ENCODE measurements at regions not wholly inside any gene's neighbourhood (a gene's known extent, or its start where the extent isn't known, plus 50 kb on each side); places are given as distances from the start of the nearest gene placed in this dataset.
"Not testable (repeated sequence)": the region's sequence is repeated elsewhere in the genome, so short reads cannot be mapped to it uniquely, and the experiment has no call there.

DNA sequence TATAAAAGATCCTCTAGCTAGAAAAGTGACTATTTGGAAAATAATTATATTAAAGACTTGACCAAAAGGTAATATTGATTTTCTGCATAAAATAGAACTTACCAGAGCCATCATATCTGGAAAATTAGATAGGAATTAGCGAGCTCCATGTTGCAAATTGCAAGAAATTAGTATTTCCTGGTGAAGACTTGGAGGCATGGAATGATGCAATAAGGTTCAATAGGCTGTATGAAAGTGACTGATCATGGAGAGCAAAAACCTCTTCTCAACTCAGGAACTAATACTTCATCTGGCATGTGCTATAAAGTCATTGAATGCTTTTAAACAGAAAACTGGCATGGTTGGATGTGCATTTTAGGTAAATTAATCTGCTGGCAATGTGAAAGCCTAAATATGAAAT, 66.3 kb upstream of the UFM1 start:
- DNase-seq (no peak), ATAC-seq (no peak)

DNA sequence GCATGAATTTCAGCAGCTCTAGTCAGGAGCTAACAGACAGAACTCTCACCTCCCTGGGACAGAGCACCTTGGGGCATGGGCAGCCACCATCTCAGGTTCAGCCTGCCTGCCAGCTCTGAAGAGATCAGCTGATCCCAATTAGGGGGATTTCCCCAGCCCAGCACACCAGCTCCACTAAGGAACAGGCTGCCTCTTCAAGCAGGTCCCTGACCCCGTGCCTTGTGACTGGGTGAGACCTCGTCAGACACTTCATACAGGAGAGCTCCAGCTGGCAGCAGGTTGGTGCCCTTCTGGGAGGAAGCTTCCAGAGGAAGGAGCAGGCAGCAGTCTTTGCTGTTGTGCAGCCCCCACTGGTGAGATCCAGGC, 84.5 kb upstream of the UFM1 start:
- DNase-seq (no peak), ATAC-seq (no peak)

DNA sequence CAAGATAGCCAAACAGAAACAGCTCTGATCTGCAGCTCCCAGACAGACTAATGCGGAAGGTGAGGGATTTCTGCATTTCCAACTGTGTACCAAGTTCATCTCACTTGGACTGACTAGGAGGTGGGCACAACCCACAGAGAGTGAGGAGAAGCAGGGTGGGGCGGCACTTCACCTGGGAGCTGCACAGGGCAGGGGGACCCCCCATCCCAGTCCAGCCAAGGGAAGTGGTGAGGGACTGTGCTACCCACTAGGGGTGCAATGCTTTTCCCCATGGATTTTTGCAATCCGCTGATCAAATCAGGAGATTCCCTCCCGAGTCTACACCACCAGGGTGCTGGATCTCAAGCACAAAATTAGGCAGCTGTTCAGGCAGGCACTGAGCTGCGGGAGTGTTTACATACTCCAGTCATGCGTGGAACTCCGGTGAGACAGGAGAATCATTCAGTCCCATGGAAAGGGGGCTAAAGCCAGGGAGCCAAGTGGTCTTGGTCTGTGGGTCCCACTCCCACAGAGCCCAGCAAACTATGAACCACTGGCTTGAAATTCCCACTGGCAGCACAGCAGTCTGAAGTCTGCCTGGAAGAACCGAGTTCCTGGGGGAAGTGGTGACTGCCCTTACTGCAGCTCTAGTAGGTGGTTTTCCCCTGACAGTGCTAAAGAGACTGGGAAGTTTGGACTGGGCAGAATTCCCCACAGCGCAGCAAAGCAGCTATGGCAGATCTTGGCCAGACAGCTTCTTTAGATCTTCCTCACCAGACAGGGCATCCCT, 85.1 kb upstream of the UFM1 start:
- DNase-seq (no peak), ATAC-seq (no peak)

DNA sequence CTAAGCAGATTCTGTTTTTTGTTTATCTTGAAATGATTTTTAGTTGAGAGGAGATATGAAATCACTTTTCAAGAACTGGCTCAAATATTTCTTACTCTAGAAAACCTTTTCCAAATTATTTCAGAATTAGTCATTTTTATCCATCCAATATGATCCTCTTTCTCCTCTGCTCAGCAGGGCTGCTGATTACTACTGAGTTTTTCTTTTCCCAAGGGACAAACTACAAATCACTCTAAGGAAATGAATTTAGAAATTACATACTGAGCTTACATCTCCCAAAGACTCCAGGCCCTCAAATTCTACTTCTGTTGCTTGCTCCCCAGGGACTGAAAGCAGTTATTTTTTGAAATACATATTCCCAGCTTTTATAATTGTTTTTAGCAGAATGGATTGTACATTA, 87.4 kb upstream of the UFM1 start:
- ATAC-seq (no peak), DNase-seq (no peak)

DNA sequence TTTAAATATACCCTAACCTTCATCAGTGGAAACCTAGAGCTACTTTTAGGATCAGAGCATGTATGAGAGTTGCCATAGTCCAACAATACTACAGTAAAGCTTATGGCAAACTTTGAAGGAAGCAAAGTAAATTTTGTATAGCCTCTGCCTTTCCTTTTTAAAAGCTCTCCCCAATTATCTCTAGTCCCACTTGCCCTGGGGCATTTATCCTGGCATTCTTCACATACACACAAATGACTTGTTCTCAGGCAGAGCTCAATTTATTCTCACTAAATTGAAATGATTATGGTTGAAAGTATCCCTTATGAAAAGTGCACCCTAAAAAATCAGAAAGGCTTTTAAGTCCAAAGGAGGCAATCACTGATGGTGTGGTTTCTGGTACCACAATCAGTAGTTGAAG, 94.1 kb upstream of the UFM1 start:
- no peak for ATAC-seq
- DNase-seq = no peak

DNA sequence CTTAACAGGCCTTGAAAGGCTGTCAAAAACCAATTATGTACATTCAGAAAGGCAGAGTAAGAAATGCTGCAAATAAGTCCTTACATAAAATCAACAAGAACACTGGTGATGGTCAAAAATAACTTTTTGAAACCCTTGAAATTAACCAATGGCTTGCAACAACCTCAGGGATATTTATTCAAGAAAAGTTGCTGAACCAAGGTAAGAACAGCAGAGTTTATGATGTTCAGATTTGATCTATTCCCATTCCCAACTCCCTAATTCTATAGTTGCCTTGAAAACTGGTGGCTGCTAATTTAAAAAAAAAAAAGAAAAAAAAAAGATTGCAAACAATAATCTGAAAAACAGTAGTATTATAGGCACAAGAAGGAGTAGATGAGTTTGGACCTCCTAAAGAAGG, 109.8 kb upstream of the UFM1 start:
- DNase-seq (no peak), ATAC-seq (no peak)

DNA sequence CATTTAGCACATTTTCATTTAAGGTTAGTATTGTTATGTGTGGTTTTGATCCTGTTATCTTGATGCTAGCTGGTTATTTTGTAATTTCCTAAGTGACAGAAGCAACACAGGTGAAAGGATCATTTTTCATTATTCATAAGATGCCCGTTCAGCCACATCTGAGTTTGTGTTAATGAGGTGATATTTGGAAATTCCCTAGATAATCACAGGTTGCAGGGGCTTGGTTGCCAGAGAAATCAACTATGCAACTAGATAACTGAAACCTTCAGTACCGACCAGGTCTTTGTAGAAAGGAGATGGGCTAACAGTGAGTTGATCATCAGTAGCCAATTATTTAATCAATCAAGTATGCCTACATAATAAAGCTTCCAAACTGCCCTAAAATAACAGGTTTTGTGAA, 121.3 kb upstream of the UFM1 start:
- no peak for DNase-seq
- ATAC-seq = no peak

DNA sequence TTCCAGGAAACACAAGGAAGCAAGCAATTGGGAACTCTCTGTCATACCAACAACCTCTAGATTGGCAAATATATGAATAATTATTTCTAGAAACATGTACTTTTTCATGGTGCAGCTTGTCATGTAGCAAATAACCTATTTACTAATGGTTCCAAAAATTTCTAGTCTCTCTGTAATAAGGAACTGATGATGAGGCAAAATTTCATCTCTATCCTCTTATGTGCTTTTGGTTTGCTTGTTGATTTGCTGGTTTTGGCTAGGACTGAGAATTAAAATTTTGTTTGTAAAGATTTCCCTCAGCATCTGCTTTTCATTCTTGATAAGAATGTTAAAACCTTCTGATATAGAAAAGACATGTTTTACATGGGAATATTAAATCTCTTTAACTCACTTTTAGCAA, 123.2 kb upstream of the UFM1 start:
- ATAC-seq (no peak), DNase-seq (no peak)

DNA sequence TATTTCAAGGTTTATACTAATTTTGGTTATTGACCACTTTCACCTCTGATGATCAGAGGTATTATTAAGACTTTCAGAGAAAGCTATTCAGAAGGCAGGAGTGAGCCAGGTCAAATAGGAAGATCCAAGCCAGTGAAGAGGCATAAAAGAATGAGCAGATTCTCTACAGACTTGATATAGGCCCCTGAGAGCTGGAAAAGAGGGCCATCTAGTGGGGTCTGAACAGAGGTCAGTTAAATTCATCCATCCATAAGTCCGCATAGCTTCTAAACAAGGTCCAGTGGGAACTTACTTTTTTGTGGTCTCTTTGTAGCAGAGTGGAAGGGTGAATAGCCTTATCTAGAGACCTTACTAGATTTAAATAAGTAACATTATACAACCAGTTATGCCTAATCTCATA, 126.6 kb upstream of the UFM1 start:
- ATAC-seq = no peak

DNA sequence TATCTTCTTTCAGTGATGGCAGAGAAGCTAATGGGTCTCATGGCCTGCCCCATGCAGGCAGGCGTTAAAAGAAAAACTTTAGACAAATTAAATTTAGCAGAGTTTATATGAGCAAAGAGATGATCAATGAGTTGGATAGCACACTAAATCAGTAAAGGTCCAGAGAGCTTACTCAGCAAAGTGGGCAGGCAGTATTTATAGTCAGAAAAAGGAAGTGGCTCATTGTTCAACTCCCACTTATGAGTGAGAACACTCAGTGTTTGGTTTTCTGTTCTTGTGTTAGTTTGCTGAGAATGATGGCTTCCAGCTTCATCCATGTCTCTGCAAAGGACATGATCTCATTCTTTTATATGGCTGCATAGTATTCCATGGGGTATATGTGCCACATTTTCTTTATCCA, 128.5 kb upstream of the UFM1 start:
- not testable (repeated sequence) for ATAC-seq, DNase-seq

More for the DNA sequence above, 126.6 kb upstream of the UFM1 start:
- no peak for DNase-seq

DNA sequence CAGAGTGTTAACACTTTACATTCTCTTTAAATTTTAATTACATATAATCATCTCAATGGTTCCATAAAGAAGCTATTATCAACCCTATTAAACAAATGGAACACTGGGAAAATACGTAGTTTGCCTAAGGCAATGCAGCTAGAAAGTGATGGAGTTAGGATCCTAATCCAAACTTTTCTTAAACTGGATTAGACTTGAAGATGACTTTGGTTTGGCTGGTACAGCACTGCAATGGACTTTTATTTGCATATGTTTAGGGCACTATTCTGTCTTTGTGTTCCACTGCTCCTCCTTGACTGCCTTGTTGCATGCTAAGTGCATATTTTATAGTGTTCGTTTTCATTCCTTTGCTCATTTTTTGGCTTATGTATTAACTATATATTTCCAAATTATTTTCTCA, 133.5 kb upstream of the UFM1 start:
- ATAC-seq (no peak), DNase-seq (no peak)

DNA sequence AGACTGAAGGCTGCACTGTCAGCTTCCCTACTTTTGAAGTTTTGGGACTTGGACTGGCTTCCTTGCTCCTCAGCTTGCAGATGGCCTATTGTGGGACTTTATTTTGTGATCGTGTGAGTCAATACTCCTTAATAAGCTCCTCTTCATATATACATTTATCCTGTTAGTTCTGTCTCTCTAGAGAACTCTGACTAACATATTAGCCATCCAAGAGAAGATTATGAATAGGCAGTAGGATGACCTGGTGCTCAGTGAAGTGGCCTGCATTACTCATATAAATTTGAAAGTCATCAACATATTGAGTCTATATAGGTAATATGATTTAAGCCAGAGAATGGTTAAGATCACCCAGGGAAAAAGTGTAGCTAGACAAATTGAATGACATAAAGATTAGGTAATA, 136.3 kb upstream of the UFM1 start:
- no peak for ATAC-seq
- no peak for DNase-seq

DNA sequence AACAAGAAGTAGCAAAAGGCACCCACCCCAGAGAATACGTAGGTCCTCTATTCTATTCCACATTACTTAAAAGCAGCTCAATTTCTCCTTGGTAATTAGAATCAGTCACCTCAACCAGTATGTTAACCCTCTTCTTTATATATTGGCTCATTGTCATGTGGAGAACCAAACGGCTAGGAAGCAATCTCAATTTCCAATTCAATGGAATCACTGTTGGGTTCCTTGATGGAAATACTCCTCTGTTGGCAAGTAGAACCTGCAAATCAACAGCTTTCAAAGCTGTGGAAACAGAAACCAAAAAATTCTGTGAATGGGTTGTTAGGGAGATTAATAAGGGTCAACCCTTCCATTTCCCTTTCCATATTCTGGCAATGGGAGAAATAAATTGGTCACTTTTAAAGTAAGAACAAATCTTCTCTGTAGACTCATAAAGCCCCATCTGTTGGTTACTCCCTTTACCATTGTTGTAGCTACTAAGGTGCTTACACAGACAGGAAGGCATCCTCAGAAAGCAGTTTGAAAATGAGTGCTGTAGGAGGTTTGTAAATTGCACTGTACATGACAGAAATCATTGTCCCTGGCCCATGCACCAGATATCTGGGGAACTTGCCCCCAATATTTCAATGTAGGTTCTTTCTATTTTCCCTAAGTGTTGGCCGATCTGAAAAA, 138.6 kb upstream of the UFM1 start:
- DNase-seq = no peak

DNA sequence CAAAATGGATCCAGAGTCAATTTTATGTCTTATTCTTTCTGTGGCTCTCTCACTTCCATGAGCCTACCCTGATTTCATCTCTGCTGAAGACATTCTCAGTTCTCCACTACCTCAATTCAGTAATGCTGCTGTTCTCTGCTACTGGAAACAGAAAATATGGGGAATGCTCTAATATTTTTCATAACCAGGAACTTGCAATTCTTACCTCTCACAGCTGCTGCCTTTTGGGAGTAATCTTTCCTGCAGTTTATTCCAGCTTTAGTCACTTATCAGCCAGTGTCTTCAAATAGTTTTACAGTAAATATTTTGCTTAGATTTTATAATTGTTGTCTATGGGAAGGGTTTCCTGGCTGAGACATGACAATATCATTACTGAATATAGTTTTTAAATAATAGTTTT, 145.1 kb upstream of the UFM1 start:
- DNase-seq = no peak
- ATAC-seq = no peak

More for the DNA sequence above, 138.6 kb upstream of the UFM1 start:
- no peak for ATAC-seq

DNA sequence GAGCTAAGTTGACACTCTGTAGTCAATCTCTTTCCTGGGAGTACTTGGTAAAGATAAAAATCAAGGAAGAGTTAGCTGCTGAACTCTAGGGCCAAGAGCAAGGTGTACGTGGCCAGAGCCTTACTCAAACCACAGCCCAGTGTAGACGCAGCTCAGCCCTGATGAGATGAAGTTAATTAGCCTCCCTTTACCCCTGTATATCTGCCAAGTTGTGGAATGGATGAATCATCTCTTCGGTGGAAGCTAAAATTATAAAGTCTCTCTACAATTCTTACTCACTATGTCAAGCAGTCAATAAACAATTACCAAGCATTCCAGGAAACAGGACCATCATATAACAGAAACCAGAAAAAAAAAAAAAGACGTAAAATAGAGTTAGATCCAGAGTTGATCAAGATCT, 146.9 kb upstream of the UFM1 start:
- ATAC-seq = peak; percentile 43
- no peak for DNase-seq

DNA sequence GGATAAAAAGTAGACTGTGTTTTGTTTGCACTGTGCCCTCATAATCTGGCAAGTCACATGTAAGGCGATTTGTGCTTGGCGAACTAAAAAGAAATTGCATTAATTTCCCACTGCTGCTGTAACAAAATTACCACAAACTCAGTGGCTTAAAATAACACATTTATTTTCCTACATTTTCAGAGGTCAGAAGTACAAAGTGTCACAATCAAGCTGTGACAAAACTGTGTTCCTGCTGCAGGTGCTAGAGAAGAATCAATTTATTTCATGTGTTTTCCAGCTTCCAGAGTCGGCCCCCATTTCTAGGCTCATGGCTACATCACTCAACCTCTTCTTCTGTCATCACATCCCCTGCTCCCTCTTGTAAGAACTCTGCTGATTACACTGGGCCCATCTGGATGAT, 158.6 kb upstream of the UFM1 start:
- DNase-seq (no peak), ATAC-seq (no peak)

DNA sequence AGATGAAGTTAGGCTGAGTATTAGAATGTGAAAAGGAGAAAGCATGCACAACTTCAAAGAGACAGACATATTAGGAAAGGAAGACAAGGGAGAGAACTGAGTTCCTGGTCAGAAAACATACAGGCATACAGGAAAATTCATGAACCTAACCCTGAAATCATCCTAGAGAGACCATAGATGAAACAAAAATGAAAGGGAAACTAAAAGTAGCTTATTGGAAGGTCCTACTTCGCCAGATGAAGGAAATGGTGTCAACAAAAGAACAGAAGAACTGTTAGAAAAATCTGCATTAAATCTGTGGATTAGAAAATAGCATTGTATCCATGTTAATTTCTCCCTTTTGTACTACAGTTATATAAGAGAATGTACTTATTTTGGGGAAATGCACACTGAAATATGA, 169.0 kb upstream of the UFM1 start:
- DNase-seq = no peak
- no peak for ATAC-seq

DNA sequence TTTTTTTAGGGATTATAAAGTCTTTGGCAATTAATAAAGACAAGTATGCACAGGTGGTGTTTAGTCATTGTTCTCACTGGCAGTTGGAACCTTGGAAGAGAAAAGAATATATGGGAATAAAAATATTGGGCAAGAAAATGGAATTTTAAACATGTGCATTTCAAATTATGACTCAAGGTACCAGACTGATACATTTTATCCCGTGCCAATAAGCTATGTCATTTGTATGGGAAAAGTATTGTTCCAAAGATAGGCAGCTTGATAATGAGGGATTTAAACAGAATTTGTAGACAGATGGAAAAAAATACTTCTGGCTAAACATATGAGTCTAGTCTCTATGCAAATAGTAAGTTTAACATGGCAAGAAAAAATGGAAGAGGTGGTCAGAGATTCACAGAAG, 169.5 kb upstream of the UFM1 start:
- ATAC-seq (no peak), DNase-seq (no peak)

DNA sequence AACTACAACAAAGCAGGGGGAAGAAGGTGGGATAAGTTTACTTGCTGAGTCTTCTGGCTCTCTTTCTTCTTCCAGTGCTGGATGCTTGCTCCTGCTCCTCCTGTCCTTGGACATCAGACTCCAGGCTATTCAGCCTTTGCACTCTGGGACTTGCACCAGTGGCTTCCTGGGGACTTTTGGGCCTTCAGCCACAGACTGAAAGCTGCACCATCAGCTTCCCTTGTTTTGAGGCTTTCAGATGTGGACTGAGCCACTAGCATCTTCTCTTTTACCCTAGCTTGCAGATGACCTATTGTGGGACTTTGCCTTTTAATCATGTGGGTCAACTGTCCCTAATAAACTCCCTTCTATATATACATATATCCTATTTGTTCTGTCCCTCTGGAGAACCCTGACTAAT, 173.0 kb upstream of the UFM1 start:
- DNase-seq = no peak
- ATAC-seq = no peak

DNA sequence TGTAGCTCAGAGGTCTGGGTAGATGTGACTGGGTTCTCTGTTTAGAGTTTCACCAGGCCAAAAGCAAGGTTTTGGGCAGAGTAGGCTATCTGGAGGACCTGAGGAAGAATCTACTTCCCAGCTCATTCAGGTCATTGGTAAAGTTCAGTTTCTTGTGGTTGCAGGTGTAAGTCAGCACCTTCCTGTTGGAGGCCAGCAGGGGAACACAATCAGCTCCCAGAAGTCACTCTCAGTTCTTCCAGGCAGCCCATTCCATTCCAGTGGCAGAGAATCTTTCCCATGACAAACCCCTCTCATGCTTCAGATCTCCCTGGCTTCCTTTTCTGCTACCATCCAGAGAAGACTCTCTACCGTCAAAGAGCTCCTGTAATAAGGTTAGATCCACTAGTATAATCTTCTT, 176.2 kb upstream of the UFM1 start:
- no peak for ATAC-seq

DNA sequence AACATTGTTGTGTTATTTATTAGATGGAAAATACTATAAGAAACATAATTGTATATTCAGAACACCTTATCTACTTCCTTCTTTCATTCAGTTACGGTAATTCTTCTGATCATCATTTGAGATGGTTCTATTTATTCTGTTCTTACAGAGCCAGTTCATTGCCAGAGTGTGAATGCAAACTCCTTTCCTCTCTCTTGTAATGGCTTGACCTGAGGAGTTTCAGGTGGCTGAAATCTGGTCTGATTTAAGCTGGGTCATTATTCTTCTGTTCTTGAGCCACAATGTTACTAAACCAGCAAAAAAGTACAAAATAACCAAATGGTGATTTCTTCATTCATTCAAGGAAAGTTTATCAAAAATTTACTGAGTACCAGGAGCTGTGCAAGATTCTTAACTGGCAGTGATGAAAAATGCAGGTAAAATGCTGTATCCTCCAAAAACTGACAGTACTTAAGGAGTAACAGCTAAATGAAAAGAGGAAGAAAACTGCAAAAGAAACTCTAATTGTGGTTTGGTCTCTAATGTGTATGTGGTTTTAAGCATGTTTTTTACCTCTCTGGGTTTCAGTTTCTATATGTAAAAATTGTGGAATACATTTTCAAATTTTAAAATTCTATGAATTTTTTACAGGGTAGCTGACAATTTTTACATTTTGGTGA, 182.4 kb upstream of the UFM1 start:
- no peak for ATAC-seq
- no peak for DNase-seq

More for the DNA sequence above, 176.2 kb upstream of the UFM1 start:
- DNase-seq = no peak

DNA sequence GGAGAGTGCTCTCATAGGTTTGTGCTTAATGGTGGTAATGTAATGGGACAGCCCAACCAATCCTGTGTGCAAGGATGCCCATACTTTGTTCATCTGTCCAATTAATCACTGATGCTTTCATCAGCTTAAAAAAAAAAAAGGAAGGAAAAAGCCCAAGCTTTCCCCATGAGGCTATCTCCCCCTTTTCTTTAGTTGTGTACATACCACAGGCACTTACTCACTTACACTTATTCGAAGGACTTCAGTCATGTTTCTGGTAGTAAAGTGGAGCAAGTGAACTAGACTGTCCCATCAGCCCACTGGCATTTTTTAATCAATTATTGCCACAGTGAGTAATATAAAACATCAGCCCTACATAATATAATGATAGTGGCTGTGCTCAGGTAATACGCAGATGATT, 183.5 kb upstream of the UFM1 start:
- ATAC-seq = no peak
- no peak for DNase-seq

DNA sequence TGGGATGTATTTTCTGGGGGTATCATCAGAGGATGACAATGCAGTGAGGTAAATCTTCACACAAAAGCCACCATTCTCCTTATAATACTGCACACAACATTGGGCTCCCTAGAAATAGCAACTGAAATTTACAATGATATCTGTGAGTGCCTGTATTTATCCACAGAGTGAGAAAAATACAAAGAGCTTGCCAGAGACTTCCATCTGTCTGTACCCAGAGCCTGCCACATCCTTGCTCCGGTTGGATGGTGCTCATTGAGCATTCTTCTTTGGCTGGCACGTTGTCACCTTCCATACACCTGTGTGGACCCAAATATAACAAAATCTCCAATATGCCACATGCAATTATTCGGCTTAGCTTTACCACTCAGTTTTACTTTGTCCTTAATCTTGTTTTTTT, 189.5 kb upstream of the UFM1 start:
- ATAC-seq (no peak), DNase-seq (no peak)

DNA sequence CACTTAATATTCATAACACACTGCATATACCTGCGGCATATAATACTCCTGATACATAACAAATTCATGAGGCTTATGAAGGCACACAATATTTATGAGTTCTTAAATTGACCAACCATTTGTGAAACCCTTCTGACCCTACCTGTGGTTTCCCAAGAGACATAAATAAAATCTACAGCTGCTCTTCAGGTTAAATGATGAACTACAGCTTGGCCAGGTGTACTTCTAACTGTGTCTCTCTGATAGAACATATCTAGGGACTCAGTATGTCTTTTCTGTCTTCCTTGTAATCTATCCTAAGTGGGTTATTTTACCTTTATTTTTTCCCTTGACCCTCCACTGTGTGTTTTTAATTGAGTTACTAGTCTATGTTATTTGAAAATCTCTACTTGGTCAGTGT, 189.9 kb upstream of the UFM1 start:
- ATAC-seq (no peak), DNase-seq (no peak)
